Lung microvascular endothelial cell (primary cell): ENCODE measurements at regions not wholly inside any gene's neighbourhood (a gene's known extent, or its start where the extent isn't known, plus 50 kb on each side); places are given as distances from the start of the nearest gene placed in this dataset.

ENCODE experiments used
- DNase-seq, 2 donors: peaks; one replicate each; pipeline versions ENCODE4 v3.0.0 to v3.0.0-alpha.2; 2010; ENCODE audit warnings: low read depth in 2 of 2

- DNase-seq = no peak
Observed at GRCh38 chr2:125855204-125855603, 800.8 kb upstream of the GYPC start.

- DNase-seq = no peak
Observed at GRCh38 chr2:125857971-125858794, 797.8 kb upstream of the GYPC start.

GRCh38 chr2:125861461-125861860 lies 794.5 kb upstream of the GYPC start:
- no peak for DNase-seq

DNA sequence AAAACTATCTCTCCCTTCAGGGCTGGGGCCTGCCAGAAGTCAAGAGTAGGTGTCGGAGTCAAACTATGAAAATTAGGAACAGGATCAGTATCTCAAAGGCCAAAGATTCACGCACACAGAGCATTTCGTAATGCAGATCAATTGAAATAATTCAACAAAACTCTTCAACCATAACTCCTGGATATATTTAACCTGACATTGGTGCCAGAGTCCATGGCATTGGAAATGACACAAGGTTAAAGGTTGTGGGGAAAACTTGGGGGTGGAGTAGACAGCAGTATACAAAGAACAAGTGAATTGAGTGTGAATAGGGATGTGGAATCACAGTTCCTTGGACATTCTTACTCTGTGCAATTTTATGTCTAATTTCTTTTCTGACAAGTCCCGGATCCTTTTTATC lies 788.0 kb upstream of the GYPC start:
- no peak for DNase-seq

DNA sequence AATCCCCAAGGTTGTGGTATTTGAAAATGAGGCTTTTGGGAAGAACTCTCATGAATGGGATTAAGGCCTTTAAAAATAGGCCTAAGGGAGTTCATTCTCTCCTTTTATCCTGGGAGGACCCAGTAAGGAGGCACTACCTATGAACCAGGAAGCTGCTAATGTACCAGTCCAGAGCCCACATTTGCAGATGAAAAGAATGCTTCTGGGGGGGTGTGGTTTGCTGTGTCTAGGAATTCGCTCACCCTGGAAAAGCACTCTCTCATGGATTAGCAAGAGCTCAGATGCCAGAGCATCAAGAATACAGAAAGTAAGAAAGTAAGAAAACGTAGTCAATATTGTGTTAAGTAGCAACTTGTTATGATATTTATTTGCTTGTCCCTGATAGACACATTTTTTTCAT lies 785.7 kb upstream of the GYPC start:
- no peak for DNase-seq

GRCh38 chr2:125870746-125871145 lies 785.2 kb upstream of the GYPC start:
- no peak for DNase-seq

DNA sequence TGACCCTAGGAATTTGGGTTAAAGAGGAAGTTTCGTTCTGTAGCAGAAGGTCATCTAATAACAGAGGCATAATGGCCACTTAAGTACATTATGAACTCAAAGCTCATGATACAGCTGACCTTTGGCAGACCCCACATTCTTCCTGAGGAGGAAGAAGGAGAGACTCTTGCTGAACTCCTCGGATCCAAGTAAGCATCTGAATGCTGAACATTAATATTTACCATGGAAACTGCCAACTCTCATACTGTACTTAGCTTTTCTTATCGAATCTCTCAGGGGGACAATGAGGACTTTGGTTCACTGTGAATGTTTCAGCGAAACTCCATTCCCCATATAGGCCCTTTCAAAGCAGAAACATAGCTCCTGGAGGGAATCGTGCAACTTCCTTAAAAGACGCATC lies 781.4 kb upstream of the GYPC start:
- DNase-seq = no peak

- DNase-seq = no peak
Observed at GRCh38 chr2:125885340-125885739, 770.6 kb upstream of the GYPC start.

- no peak for DNase-seq
Observed at GRCh38 chr2:125886153-125886552, 769.8 kb upstream of the GYPC start.

DNA sequence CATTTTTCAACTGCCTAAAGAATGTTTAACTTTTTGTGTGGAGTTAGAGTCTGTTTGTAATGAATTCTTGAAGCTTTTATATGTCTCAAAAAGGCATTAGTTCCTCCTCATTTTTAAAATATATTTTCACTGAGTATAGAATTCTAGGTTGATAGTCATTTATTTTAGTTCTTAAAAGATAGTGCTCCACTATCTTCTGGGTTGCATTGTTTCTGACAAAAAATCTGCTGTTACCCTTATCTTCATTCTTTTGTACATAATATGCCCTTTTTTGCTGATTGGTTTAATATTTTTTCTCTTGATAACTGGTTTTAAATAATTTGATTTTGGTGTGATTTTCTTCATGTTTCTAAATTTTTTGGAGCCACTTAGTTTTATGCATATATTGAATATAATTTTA lies 754.7 kb upstream of the GYPC start:
- no peak for DNase-seq

DNA sequence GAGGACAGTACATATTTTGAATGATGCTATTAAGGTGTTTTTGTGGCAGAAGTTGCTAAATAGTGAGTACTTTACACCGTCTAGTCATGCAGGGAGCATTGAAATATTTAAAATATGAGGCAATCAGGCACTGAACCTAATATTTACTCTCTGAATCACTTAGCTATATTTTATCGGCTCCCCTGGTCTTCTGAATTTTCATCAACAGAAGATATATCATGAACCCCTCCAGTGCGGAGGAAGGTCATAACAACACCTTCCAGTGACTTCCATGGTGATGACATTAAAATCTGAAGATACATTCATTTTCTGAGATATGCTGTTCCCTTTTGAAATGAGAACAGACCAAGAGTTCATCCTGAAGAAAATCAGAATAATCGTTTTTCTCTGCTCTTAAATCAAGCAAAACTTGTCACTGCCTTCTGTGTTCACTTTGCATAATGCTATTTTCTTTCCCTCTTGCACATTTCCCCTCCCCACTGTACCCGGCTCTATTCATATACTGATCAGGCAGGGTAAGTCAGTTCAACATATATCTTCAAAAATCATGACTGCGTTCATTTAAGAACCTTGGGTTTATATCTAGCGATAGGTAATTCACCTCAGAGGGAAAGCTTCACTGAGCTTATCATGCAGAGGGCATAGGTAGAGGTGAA lies 729.9 kb upstream of the GYPC start:
- no peak for DNase-seq

DNA sequence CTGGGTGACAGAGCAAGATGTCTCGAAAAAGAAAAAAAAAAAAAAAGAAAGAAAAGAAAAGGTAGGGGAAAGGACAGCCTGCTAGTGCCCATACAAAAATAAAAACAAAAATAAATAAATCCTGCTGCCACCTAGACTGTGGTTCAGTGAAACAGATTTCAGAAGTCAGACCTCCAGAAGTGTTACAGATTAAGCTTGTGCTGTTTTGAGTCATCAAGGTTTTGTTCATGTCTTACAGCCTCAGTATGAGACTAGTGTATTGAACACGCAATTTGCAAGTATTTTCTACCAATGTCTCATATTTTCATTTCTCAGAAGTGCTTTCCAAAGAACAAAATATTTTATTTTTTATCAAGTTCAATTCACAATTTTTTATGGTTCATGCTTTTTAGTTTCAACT lies 720.4 kb upstream of the GYPC start:
- no peak for DNase-seq

GRCh38 chr2:125942585-125943424 lies 713.2 kb upstream of the GYPC start:
- DNase-seq = no peak

DNA sequence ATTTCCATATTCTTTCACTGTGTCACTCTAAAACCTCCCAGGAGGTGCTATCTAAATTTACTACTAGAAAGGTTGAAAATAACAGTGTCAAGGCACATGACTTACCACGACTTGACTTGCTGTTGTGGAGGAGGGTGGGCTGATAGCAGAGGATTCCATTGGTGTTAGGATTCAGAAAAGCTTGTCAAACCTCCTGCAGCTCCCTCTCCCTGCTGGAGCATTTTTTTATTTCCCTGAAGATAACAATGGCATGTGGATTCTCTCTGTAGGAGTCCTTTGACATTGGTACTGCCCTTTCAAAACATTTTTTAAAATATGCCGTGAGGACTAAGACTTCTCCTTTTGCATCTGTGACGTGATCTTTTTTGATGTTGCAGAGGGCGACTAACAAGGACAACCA lies 696.9 kb upstream of the GYPC start:
- DNase-seq = no peak

GRCh38 chr2:125961739-125962138 lies 694.2 kb upstream of the GYPC start:
- DNase-seq = no peak

DNA sequence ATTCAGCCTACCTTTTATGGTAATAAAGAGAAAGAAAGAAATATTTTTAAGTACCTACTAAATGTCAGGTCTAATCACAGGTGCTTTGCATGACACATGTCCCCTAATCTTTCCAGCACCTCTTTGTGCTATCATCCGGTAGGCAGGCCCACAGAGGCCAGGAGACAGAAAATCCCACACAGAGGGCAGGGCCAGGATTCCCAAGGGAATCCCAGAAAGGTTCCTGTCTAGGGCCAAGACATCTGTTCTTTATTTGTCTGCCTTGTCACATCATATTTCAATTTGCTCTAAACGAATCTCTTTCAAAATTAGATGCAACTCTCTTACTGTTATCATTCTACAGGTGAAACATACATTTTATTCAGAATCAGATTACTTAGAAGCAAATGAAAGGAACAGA lies 676.1 kb upstream of the GYPC start:
- no peak for DNase-seq

DNA sequence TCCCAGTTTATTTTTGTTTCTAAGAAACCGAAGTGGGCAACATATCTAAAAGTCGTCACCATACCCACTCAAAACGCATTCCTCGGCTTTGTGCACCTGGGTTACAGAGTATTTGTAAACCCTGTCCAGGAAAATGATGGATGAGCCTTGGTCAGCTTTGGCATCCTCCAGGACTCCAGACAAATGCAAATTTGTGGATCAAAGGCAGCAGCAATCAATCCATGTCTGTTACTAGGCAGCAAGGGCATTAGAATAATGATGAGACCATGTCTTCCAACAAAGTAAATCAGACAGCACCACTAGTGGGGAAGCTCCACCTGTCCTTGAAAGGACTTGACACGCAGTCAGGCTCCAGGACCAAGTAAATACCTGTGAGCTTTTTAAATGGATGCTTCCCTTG lies 672.6 kb upstream of the GYPC start:
- no peak for DNase-seq

- DNase-seq = no peak
Observed at GRCh38 chr2:126029316-126029715, 626.6 kb upstream of the GYPC start.

DNA sequence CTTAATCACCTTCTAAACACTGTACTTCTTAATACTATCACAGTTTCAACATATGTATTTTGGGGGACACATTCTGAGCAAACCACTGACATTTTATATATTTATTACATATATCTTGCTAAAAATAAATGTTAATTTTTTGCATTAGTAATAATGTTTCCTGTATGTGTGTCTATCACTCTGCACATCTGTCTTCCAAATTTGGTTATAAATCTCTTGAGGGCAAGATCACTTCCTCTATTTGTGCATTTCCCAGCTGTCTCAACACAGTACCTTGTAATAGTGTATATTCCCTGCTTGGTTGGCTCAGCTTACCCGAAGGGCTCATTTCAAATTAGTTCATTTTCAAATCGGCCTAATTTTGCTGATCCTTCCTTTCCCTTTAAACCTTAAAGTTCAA lies 617.1 kb upstream of the GYPC start:
- no peak for DNase-seq

DNA sequence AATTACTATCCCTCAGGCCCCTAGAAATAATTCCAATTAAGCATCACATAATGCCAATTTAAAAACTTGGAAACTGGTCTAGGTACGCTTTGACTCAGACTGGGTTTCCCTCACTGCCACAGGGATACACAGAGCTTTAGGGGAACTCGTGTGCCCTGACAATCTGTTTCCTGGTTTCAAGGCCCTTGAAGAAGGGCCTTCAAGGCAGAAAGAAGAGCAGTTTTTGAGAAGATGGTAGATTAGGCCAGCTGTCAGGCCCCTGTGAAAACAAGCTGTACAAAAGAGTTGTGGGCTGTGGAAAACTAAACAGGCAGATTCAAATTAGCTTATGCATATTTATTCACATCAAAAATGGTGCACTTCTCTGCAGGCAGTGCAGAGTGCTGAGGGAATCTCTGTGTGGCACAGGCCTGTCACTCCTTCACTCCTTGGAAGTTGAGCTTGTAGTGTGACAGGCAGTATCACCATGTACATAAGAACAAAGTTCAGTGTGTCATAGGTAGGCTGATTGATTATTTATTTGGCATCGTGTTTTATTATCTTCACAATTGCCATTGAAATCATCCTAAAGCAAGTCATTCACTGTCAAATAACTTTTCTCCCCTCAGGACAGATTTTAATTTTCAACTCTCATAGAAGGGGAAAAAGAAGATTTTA lies 614.4 kb upstream of the GYPC start:
- no peak for DNase-seq

- no peak for DNase-seq
Observed at GRCh38 chr2:126042089-126042488, 613.9 kb upstream of the GYPC start.

- DNase-seq = no peak
Observed at GRCh38 chr2:126048719-126049118, 607.2 kb upstream of the GYPC start.
